SK-N-SH (cell line): ENCODE measurements at regions not wholly inside any gene's neighbourhood (a gene's known extent, or its start where the extent isn't known, plus 50 kb on each side); places are given as distances from the start of the nearest gene placed in this dataset.

Experiments used
- CTCF ChIA-PET: fragments of 300-600, 350-600 bp; formaldehyde crosslinking; extraction: SDS; loops from one replicate; lab custom pipeline; 2021; lab: Yijun Ruan, JAX
- POLR2A ChIA-PET: fragments of 350-600 bp; sonication (Branson Sonifier 250); formaldehyde crosslinking; extraction: SDS; loops from one replicate; lab custom pipeline; 2020; ENCODE audit warnings: antibody characterized with exemption, inconsistent platforms; lab: Yijun Ruan, JAX
- DNase-seq: peaks from one replicate; pipeline ENCODE4 v3.0.0; 2012
- H2AFZ ChIP-seq: fragments of 200-600 bp; sonication (generic); 2 replicates; pipeline ENCODE4 v1.8.1; 2016; ENCODE audit warnings: antibody characterized with exemption, mild to moderate bottlenecking, low read depth
- H3F3A ChIP-seq: fragments of 200-600 bp; sonication (generic); replicated peaks from 2 replicates; pipeline ENCODE3; 2016; ENCODE audit warnings: antibody characterized with exemption, mild to moderate bottlenecking; ENCODE audit not compliant: insufficient read depth
- H3K27ac ChIP-seq, 2 experiments: fragments of 200-500 bp in 1 of 2; fragments of 200-600 bp in 1 of 2; sonication (Bioruptor generic) in 1 of 2; sonication (generic), shearing (Covaris generic) in 1 of 2; 2 replicates each; pipeline versions ENCODE4 v1.5.1 to v1.6.1; 2014 to 2016; ENCODE audit warnings: low read depth in 2 of 2, inconsistent platforms in 1 of 2, low read length in 1 of 2, mild to moderate bottlenecking in 1 of 2, mixed read lengths in 1 of 2
- H3K27me3 ChIP-seq: fragments of 200-600 bp; sonication (generic), shearing (Covaris generic); 2 replicates; pipeline ENCODE4 v1.6.1; 2016; ENCODE audit warnings: mixed run types; ENCODE audit not compliant: insufficient read depth
- H3K36me3 ChIP-seq, 2 experiments: fragments of 200-500 bp in 1 of 2; fragments of 200-600 bp in 1 of 2; sonication (Bioruptor generic) in 1 of 2; sonication (generic) in 1 of 2; replicated peaks in 1 of 2; 2 replicates each; pipeline versions ENCODE3 to v1.5.1; 2014 to 2016; ENCODE audit warnings: low read length in 1 of 2, mild to moderate bottlenecking in 1 of 2; ENCODE audit not compliant: insufficient read depth in 2 of 2, control insufficient read depth in 1 of 2
- H3K4me1 ChIP-seq, 2 experiments: fragments of 200-500 bp in 1 of 2; fragments of 200-600 bp in 1 of 2; sonication (Bioruptor generic) in 1 of 2; sonication (generic), shearing (Covaris generic) in 1 of 2; 2 replicates each; pipeline versions ENCODE4 v1.5.1 to v1.6.1; 2014 to 2016; ENCODE audit warnings: low read depth in 1 of 2, low read length in 1 of 2, mixed run types in 1 of 2; ENCODE audit not compliant: insufficient read depth in 2 of 2, control insufficient read depth in 1 of 2
- H3K4me2 ChIP-seq: fragments of 200-600 bp; sonication (generic), shearing (Covaris generic); 2 replicates; pipeline ENCODE4 v1.6.1; 2017; ENCODE audit warnings: mixed run types
- H3K4me3 ChIP-seq, 2 experiments: fragments of 200-500 bp in 1 of 2; fragments of 200-600 bp in 1 of 2; sonication (Bioruptor generic) in 1 of 2; sonication (generic), shearing (Covaris generic) in 1 of 2; 2 replicates each; pipeline versions ENCODE4 v1.5.1 to v1.8.1; 2014 to 2016; ENCODE audit warnings: low read depth in 2 of 2, inconsistent platforms in 1 of 2, low read length in 1 of 2, mild to moderate bottlenecking in 1 of 2, mixed read lengths in 1 of 2, moderate library complexity in 1 of 2
- H3K79me2 ChIP-seq: fragments of 200-600 bp; sonication (generic); 2 replicates; pipeline ENCODE4 v1.8.1; 2017; ENCODE audit warnings: mild to moderate bottlenecking; ENCODE audit not compliant: insufficient read depth
- H3K9ac ChIP-seq: fragments of 200-600 bp; sonication (generic); 2 replicates; pipeline ENCODE4 v1.6.1; 2017; ENCODE audit warnings: mixed run types
- H3K9me2 ChIP-seq: fragments of 200-600 bp; sonication (generic); 2 replicates; pipeline ENCODE4 v1.6.1; 2017; ENCODE audit warnings: mixed run types
- H3K9me3 ChIP-seq: fragments of 200-600 bp; sonication (generic); 2 replicates; pipeline ENCODE4 v1.6.1; 2017; ENCODE audit warnings: mixed run types, mild to moderate bottlenecking, moderate library complexity
- H4K20me1 ChIP-seq: fragments of 200-600 bp; sonication (generic); 2 replicates; pipeline ENCODE4 v1.6.1; 2017; ENCODE audit warnings: mild to moderate bottlenecking, mixed run types; ENCODE audit not compliant: insufficient read depth
- CHD2 ChIP-seq: fragments of 150-350 bp; IDR thresholded peaks from 2 replicates; pipeline ENCODE4 v1.6.1; 2018; ENCODE audit warnings: low read length; ENCODE audit not compliant: partially characterized antibody
- FOXJ3 ChIP-seq: sonication (generic); formaldehyde crosslinking; IDR thresholded peaks from 2 replicates; pipeline ENCODE4 v1.5.1; 2020; ENCODE audit warnings: mild to moderate bottlenecking, missing genetic modification reagents
- GABPA ChIP-seq: IDR thresholded peaks from 2 replicates; pipeline ENCODE4 v1.4.0; 2012; ENCODE audit warnings: low read depth, mild to moderate bottlenecking
- GATA2 ChIP-seq: sonication (generic); formaldehyde crosslinking; IDR thresholded peaks from 2 replicates; pipeline ENCODE4 v1.5.0; 2020; ENCODE audit warnings: mild to moderate bottlenecking, missing genetic modification reagents
- JUND ChIP-seq: IDR thresholded peaks from 2 replicates; pipeline ENCODE4 v1.4.0; 2012
- MEF2A ChIP-seq: IDR thresholded peaks from 2 replicates; pipeline ENCODE4 v1.4.0; 2012; ENCODE audit warnings: low read depth, borderline replicate concordance
- MXI1 ChIP-seq: IDR thresholded peaks from 2 replicates; pipeline ENCODE4 v1.6.1; 2012; ENCODE audit warnings: mild to moderate bottlenecking, low read depth, low read length, improper control_type of control experiment
- NFIC ChIP-seq: IDR thresholded peaks from 2 replicates; pipeline ENCODE4 v1.4.0; 2012; ENCODE audit warnings: borderline replicate concordance
- POLR2AphosphoS5 ChIP-seq: IDR thresholded peaks from 2 replicates; pipeline ENCODE4 v1.6.1; 2012; ENCODE audit warnings: low read depth, low read length
- RAD21 ChIP-seq: IDR thresholded peaks from 2 replicates; pipeline ENCODE4 v1.6.1; 2012; ENCODE audit warnings: mild to moderate bottlenecking, low read length
- RCOR1 ChIP-seq: fragments of 150-350 bp; IDR thresholded peaks from 2 replicates; pipeline ENCODE4 v1.6.1; 2017; ENCODE audit warnings: antibody characterized with exemption, low read length
- RFX5 ChIP-seq: IDR thresholded peaks from 2 replicates; pipeline ENCODE4 v1.6.1; 2012; ENCODE audit warnings: mild to moderate bottlenecking, improper control_type of control experiment, low read length
- RXRA ChIP-seq: IDR thresholded peaks from 2 replicates; pipeline ENCODE4 v1.4.0; 2012; ENCODE audit warnings: low read depth, mild to moderate bottlenecking, borderline replicate concordance
- SMC3 ChIP-seq: IDR thresholded peaks from 2 replicates; pipeline ENCODE4 v1.6.1; 2012; ENCODE audit warnings: low read depth, low read length, improper control_type of control experiment
- YY1 ChIP-seq: IDR thresholded peaks from 2 replicates; pipeline ENCODE4 v1.4.0; 2012; ENCODE audit warnings: low read depth, mild to moderate bottlenecking
- WGBS: methylation state at CpG from one replicate; pipeline ENCODE4 v1.1.6; 2017; ENCODE audit warnings: low lambda C conversion rate; 5-methylcytosine and 5-hydroxymethylcytosine counted together
- TF ChIP-seq, protein P1 (sequence below): IDR thresholded peaks from 2 replicates; pipeline ENCODE4 v1.4.0; 2012; ENCODE audit warnings: low read depth, borderline replicate concordance
- TF ChIP-seq, protein P2 (sequence below): fragments of 200-600 bp; sonication (generic); IDR thresholded peaks from 2 replicates; pipeline ENCODE4 v1.6.1; 2017; ENCODE audit warnings: antibody characterized with exemption, mild to moderate bottlenecking, moderate library complexity
- TF ChIP-seq, protein P3 (sequence below): IDR thresholded peaks from 2 replicates; pipeline ENCODE4 v1.6.1; 2012; ENCODE audit warnings: mild to moderate bottlenecking, low read depth, low read length, moderate library complexity
- TF ChIP-seq, protein P4 (sequence below): fragments of 150-350 bp; IDR thresholded peaks from 2 replicates; pipeline ENCODE4 v1.6.1; 2016; ENCODE audit warnings: mild to moderate bottlenecking, low read depth, low read length
- TF ChIP-seq, protein P5 (sequence below): IDR thresholded peaks from 2 replicates; pipeline ENCODE4 v1.4.0; 2012; ENCODE audit warnings: low read depth, borderline replicate concordance

DNA sequence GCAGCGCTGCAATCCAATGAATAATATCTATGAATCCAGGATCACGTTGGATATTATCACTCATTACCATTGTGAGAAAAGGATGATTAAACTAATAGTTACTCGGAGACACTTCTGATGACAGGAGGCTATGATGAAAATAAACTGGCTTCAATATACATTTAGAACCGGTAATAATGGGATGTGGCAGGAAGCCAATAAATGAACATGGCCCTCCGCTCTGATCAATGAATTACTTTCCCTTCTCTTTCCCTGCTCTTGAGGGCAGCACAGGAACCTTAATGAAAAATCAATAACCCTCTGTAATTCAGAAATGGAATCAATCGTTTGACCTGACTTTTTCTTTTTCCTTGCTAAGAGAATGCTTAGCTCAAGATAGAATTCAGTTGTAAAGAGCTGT lies 103.9 kb upstream of the PAQR3 start:
- CTCF ChIA-PET, result interaction anchor here (0.6 to 3.5 kb wide), 10 partner anchors 89 to 1209 kb away, joined by 3 to 26 read pairs (median 4); no protein-coding TSS in a partner anchor
- POLR2A ChIA-PET, result no interaction called here

More for the DNA sequence above, 103.9 kb upstream of the PAQR3 start:
- DNase-seq, result no peak
- no peaks in the 10 kb centered on the region for H3K36me3 ChIP-seq
- no peak overlapping the region for H3K4me3 ChIP-seq
- H3K9me2 ChIP-seq, result no peaks in the 10 kb centered on the region
- no peak overlapping the region for H3K9ac ChIP-seq
- no peaks in the 10 kb centered on the region for H3K9me3 ChIP-seq
- H2AFZ ChIP-seq, result no peak overlapping the region
- WGBS, result 64% methylated on average over 6 of the region's 6 CpGs
- H3K79me2 ChIP-seq, result no peaks in the 10 kb centered on the region
- no peaks in the 10 kb centered on the region for H3F3A ChIP-seq
- TF ChIP-seq GATA2 (CRISPR knock-in tag) (no peak), CHD2 (no peak), RAD21 (no peak), RXRA (no peak), YY1 (no peak), RFX5 (no peak), GABPA (no peak), SMC3 (no peak), POLR2AphosphoS5 (no peak), MEF2A (no peak), JUND (no peak), RCOR1 (no peak), NFIC (no peak), FOXJ3 (CRISPR knock-in tag) (no peak), MXI1 (no peak)
- TF ChIP-seq, protein P1, sequence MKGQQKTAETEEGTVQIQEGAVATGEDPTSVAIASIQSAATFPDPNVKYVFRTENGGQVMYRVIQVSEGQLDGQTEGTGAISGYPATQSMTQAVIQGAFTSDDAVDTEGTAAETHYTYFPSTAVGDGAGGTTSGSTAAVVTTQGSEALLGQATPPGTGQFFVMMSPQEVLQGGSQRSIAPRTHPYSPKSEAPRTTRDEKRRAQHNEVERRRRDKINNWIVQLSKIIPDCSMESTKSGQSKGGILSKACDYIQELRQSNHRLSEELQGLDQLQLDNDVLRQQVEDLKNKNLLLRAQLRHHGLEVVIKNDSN, result no peak
- TF ChIP-seq, protein P2, sequence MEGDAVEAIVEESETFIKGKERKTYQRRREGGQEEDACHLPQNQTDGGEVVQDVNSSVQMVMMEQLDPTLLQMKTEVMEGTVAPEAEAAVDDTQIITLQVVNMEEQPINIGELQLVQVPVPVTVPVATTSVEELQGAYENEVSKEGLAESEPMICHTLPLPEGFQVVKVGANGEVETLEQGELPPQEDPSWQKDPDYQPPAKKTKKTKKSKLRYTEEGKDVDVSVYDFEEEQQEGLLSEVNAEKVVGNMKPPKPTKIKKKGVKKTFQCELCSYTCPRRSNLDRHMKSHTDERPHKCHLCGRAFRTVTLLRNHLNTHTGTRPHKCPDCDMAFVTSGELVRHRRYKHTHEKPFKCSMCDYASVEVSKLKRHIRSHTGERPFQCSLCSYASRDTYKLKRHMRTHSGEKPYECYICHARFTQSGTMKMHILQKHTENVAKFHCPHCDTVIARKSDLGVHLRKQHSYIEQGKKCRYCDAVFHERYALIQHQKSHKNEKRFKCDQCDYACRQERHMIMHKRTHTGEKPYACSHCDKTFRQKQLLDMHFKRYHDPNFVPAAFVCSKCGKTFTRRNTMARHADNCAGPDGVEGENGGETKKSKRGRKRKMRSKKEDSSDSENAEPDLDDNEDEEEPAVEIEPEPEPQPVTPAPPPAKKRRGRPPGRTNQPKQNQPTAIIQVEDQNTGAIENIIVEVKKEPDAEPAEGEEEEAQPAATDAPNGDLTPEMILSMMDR, result no peak
- TF ChIP-seq, protein P3, sequence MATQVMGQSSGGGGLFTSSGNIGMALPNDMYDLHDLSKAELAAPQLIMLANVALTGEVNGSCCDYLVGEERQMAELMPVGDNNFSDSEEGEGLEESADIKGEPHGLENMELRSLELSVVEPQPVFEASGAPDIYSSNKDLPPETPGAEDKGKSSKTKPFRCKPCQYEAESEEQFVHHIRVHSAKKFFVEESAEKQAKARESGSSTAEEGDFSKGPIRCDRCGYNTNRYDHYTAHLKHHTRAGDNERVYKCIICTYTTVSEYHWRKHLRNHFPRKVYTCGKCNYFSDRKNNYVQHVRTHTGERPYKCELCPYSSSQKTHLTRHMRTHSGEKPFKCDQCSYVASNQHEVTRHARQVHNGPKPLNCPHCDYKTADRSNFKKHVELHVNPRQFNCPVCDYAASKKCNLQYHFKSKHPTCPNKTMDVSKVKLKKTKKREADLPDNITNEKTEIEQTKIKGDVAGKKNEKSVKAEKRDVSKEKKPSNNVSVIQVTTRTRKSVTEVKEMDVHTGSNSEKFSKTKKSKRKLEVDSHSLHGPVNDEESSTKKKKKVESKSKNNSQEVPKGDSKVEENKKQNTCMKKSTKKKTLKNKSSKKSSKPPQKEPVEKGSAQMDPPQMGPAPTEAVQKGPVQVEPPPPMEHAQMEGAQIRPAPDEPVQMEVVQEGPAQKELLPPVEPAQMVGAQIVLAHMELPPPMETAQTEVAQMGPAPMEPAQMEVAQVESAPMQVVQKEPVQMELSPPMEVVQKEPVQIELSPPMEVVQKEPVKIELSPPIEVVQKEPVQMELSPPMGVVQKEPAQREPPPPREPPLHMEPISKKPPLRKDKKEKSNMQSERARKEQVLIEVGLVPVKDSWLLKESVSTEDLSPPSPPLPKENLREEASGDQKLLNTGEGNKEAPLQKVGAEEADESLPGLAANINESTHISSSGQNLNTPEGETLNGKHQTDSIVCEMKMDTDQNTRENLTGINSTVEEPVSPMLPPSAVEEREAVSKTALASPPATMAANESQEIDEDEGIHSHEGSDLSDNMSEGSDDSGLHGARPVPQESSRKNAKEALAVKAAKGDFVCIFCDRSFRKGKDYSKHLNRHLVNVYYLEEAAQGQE, result no peak
- TF ChIP-seq, protein P4, sequence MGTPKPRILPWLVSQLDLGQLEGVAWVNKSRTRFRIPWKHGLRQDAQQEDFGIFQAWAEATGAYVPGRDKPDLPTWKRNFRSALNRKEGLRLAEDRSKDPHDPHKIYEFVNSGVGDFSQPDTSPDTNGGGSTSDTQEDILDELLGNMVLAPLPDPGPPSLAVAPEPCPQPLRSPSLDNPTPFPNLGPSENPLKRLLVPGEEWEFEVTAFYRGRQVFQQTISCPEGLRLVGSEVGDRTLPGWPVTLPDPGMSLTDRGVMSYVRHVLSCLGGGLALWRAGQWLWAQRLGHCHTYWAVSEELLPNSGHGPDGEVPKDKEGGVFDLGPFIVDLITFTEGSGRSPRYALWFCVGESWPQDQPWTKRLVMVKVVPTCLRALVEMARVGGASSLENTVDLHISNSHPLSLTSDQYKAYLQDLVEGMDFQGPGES, result no peak
- TF ChIP-seq, protein P5, sequence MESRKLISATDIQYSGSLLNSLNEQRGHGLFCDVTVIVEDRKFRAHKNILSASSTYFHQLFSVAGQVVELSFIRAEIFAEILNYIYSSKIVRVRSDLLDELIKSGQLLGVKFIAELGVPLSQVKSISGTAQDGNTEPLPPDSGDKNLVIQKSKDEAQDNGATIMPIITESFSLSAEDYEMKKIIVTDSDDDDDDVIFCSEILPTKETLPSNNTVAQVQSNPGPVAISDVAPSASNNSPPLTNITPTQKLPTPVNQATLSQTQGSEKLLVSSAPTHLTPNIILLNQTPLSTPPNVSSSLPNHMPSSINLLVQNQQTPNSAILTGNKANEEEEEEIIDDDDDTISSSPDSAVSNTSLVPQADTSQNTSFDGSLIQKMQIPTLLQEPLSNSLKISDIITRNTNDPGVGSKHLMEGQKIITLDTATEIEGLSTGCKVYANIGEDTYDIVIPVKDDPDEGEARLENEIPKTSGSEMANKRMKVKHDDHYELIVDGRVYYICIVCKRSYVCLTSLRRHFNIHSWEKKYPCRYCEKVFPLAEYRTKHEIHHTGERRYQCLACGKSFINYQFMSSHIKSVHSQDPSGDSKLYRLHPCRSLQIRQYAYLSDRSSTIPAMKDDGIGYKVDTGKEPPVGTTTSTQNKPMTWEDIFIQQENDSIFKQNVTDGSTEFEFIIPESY, result no peak
- H3K27me3 ChIP-seq, result no peaks in the 10 kb centered on the region
- H4K20me1 ChIP-seq, result no peaks in the 10 kb centered on the region
- no peak overlapping the region for H3K27ac ChIP-seq
- H3K4me2 ChIP-seq, result no peak overlapping the region
- peaks cover 0 to 8% of the 10 kb centered on the region in 2 experiments; a peak in 2 of 4 replicates for H3K4me1 ChIP-seq
